Neural cell (in vitro differentiated cells): ENCODE measurements at regions not wholly inside any gene's neighbourhood (a gene's known extent, or its start where the extent isn't known, plus 50 kb on each side); places are given as distances from the start of the nearest gene placed in this dataset.

Source experiments
- EZH2 ChIP-seq: fragments of 200-600, 300-800 bp; shearing (Covaris generic), sonication (generic); IDR thresholded peaks from 2 replicates; pipeline ENCODE4 v1.6.1; 2014; ENCODE audit warnings: antibody characterized with exemption, low read length, borderline replicate concordance, mild to moderate bottlenecking; ENCODE audit not compliant: insufficient read depth, poor library complexity, severe bottlenecking
- POLR2AphosphoS5 ChIP-seq: IDR thresholded peaks from 2 replicates; pipeline ENCODE4 v1.6.1; 2012
- TF ChIP-seq, protein P1 (sequence below): fragments of 450-650 bp; IDR thresholded peaks from 2 replicates; pipeline ENCODE4 v1.5.1; 2014; ENCODE audit warnings: antibody characterized with exemption, mild to moderate bottlenecking, moderate library complexity; ENCODE audit not compliant: poor library complexity, severe bottlenecking

DNA sequence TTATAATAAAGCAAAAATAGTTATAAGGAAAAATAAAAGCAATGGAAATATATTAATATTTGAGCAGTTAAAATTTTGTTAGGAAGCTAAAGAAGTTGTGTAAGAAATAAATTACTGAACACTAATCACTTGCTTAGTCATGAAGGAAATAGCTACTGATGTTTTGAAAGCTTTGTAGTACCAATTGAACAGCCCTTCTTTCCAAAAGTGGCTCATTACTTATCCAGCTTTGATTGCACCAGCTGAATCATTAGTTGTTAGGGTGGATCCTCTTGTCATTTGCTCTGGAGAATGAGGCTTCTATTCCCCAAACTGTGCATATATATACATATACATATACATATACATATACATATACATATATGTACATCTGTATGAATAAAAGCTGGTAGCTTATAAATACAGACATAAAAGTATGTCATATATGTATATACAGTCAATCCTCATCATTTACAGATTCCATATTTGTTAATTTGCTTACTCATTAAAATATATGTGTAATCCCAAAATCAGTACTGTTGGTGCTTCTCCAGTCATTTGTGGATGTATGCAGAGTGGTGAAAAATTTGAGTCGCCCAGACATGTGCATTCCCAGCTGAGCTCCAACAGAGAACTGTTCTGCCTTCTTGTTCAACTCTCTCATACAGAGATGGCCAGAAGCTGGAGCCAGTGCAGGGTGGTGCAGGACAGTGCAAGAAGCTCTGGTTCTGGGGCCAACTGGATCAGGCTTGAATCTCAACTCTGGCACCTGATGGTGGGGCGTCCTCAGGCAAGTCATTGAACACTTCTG is 214.1 kb downstream of the RPAP3 start:
- TF ChIP-seq EZH2 (no peak), POLR2AphosphoS5 (no peak)
- TF ChIP-seq, protein P1, sequence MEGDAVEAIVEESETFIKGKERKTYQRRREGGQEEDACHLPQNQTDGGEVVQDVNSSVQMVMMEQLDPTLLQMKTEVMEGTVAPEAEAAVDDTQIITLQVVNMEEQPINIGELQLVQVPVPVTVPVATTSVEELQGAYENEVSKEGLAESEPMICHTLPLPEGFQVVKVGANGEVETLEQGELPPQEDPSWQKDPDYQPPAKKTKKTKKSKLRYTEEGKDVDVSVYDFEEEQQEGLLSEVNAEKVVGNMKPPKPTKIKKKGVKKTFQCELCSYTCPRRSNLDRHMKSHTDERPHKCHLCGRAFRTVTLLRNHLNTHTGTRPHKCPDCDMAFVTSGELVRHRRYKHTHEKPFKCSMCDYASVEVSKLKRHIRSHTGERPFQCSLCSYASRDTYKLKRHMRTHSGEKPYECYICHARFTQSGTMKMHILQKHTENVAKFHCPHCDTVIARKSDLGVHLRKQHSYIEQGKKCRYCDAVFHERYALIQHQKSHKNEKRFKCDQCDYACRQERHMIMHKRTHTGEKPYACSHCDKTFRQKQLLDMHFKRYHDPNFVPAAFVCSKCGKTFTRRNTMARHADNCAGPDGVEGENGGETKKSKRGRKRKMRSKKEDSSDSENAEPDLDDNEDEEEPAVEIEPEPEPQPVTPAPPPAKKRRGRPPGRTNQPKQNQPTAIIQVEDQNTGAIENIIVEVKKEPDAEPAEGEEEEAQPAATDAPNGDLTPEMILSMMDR, result no peak
